HepG2 (cell line): ENCODE measurements at regions not wholly inside any gene's neighbourhood (a gene's known extent, or its start where the extent isn't known, plus 50 kb on each side); places are given as distances from the start of the nearest gene placed in this dataset.

Experiments
- ADNP ChIP-seq: sonication (generic); formaldehyde crosslinking; IDR thresholded peaks from 2 replicates; pipeline ENCODE4 v1.4.0; 2020; ENCODE audit warnings: missing genetic modification reagents
- ARID5B ChIP-seq: IDR thresholded peaks from 2 replicates; pipeline ENCODE4 v1.4.0; 2020; ENCODE audit warnings: mild to moderate bottlenecking, missing genetic modification reagents
- BHLHE40 ChIP-seq: IDR thresholded peaks from 2 replicates; pipeline ENCODE4 v1.6.1; 2011; ENCODE audit warnings: low read length, improper control_type of control experiment
- ETV5 ChIP-seq: IDR thresholded peaks from 2 replicates; pipeline ENCODE4 v1.6.1; 2018; ENCODE audit warnings: missing biosample characterization, missing genetic modification reagents, inconsistent platforms, borderline replicate concordance
- HMG20A ChIP-seq: IDR thresholded peaks from 2 replicates; pipeline ENCODE4 v1.6.1; 2016; ENCODE audit warnings: borderline replicate concordance
- SYNCRIP ChIP-seq: fragments of 200-400 bp; formaldehyde crosslinking; IDR thresholded peaks from 2 replicates; pipeline ENCODE4 v1.6.1; 2018; ENCODE audit warnings: mild to moderate bottlenecking, low read depth, low read length; ENCODE audit not compliant: insufficient read depth
- ZBTB7B ChIP-seq: sonication (generic); formaldehyde crosslinking; IDR thresholded peaks from 2 replicates; pipeline ENCODE4 v1.4.0; 2020; ENCODE audit warnings: missing genetic modification reagents
- ZMYM4 ChIP-seq: sonication (generic); formaldehyde crosslinking; IDR thresholded peaks from 2 replicates; pipeline ENCODE4 v1.8.1; 2023; ENCODE audit warnings: mild to moderate bottlenecking, missing genetic modification reagents
- ZNF224 ChIP-seq: sonication (generic); formaldehyde crosslinking; IDR thresholded peaks from 2 replicates; pipeline ENCODE4 v1.5.0; 2020; ENCODE audit warnings: mild to moderate bottlenecking, missing genetic modification reagents
- ZNF326 ChIP-seq: sonication (generic); formaldehyde crosslinking; IDR thresholded peaks from 2 replicates; pipeline ENCODE4 v1.4.0; 2020; ENCODE audit warnings: missing genetic modification reagents, borderline replicate concordance
- TF ChIP-seq, protein P1 (sequence below): sonication (generic); formaldehyde crosslinking; IDR thresholded peaks from 2 replicates; pipeline ENCODE4 v1.4.0; 2020; ENCODE audit warnings: missing genetic modification reagents
- TF ChIP-seq, protein P2 (sequence below), 2 experiments: sonication (generic) in 1 of 2; formaldehyde crosslinking in 1 of 2; IDR thresholded peaks; 2 replicates each; pipeline versions ENCODE4 v1.5.1 to v1.6.1; 2011 to 2020; ENCODE audit warnings: borderline replicate concordance in 1 of 2, low read depth in 1 of 2, low read length in 1 of 2, mild to moderate bottlenecking in 1 of 2, missing genetic modification reagents in 1 of 2, moderate library complexity in 1 of 2

GRCh38 chr10:44253769-44254462 lies 131.0 kb downstream of the CXCL12 start (continued):
- TF ChIP-seq, protein P1, sequence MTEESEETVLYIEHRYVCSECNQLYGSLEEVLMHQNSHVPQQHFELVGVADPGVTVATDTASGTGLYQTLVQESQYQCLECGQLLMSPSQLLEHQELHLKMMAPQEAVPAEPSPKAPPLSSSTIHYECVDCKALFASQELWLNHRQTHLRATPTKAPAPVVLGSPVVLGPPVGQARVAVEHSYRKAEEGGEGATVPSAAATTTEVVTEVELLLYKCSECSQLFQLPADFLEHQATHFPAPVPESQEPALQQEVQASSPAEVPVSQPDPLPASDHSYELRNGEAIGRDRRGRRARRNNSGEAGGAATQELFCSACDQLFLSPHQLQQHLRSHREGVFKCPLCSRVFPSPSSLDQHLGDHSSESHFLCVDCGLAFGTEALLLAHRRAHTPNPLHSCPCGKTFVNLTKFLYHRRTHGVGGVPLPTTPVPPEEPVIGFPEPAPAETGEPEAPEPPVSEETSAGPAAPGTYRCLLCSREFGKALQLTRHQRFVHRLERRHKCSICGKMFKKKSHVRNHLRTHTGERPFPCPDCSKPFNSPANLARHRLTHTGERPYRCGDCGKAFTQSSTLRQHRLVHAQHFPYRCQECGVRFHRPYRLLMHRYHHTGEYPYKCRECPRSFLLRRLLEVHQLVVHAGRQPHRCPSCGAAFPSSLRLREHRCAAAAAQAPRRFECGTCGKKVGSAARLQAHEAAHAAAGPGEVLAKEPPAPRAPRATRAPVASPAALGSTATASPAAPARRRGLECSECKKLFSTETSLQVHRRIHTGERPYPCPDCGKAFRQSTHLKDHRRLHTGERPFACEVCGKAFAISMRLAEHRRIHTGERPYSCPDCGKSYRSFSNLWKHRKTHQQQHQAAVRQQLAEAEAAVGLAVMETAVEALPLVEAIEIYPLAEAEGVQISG (CRISPR knock-in tag): 0 out of 2 replicates have a peak, but pooled peaks have one; percentile 21
- no peak for TF ChIP-seq ETV5 (CRISPR knock-in tag)
- TF ChIP-seq ADNP (CRISPR knock-in tag): no peak
- TF ChIP-seq ZMYM4: 0 out of 2 replicates have a peak, but pooled peaks have one; percentile 24
- TF ChIP-seq ZNF224 (CRISPR knock-in tag): no peak
- TF ChIP-seq ZBTB7B (CRISPR knock-in tag): no peak
- no peak for TF ChIP-seq ZNF326
- TF ChIP-seq, protein P2, sequence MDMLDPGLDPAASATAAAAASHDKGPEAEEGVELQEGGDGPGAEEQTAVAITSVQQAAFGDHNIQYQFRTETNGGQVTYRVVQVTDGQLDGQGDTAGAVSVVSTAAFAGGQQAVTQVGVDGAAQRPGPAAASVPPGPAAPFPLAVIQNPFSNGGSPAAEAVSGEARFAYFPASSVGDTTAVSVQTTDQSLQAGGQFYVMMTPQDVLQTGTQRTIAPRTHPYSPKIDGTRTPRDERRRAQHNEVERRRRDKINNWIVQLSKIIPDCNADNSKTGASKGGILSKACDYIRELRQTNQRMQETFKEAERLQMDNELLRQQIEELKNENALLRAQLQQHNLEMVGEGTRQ (IDR thresholded peaks at IDR 0.05; ENCODE audit: low read depth, low read length): 0 out of 2 replicates have a peak, but pooled peaks have one; percentile 27
- TF ChIP-seq, protein P2 (CRISPR knock-in tag; IDR thresholded peaks at IDR 0.05; ENCODE audit: borderline replicate concordance): no peak; the same call in 1 of the 2 replicates
- TF ChIP-seq BHLHE40: peak; percentile 54; the same call in 1 of the 2 replicates
- no peak for TF ChIP-seq SYNCRIP
- peak; percentile 60; the same call in 1 of the 2 replicates for TF ChIP-seq HMG20A (CRISPR knock-in tag)
- TF ChIP-seq ARID5B (CRISPR knock-in tag): peak; percentile 47
